ENCODE measurements at regions not wholly inside any gene's neighbourhood (a gene's known extent, or its start where the extent isn't known, plus 50 kb on each side); places are given as distances from the start of the nearest gene placed in this dataset.
"Not testable (repeated sequence)": the region's sequence is repeated elsewhere in the genome, so short reads cannot be mapped to it uniquely, and the experiment has no call there.

DNA sequence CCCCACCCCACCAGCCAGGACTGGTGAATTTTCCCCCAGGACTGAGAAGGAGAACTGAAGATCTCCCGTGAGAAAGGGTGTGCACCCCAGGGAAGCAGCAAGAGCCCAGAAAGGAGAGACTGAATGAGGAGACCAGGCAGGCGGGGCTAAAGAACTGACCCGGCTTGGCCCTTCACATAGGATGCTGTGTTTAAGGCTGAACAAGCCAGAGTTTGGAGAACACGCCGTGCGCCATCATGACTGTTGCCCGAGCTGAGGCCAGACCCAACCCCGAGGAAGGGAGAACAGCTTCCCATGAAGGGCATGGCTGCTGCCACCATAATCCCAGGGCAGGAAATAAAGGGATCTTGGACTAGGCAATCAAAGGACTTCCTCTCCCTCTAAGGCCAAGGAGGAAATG lies 104.7 kb upstream of the SRSF6 start:
- no peak overlapping the region for H3K4me3 Mint-ChIP-seq
- no peak for ATAC-seq (replicated peaks)
- no peaks in the 10 kb centered on the region for H3K9me3 Mint-ChIP-seq
- H3K27me3 Mint-ChIP-seq = peaks cover 16% of the 10 kb centered on the region
- H3K4me1 Mint-ChIP-seq = no peaks in the 10 kb centered on the region
- no peak overlapping the region for H3K27ac Mint-ChIP-seq
- no peaks in the 10 kb centered on the region for H3K36me3 Mint-ChIP-seq (ENCODE audit: low read depth)

DNA sequence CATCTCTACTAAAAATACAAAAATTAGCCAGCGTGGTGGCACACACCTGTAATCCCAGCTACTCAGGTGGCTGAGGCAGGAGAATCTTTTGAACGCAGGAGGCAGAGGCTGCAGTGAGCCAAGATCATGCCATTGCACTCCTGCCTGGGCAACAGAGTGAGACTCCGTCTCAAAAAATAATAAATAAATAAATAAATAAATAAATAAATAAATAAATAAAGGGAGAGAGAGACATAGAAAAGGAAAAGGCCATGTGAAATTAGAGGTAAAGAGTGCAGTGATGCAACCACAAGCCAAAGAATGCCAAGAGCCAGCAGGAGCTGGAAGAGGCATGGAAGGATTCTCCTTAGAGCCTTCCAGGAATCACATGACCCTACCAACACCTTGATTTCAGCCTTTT lies 107.0 kb upstream of the SRSF6 start:
- not testable (repeated sequence) for H3K4me3 Mint-ChIP-seq; H3K36me3 Mint-ChIP-seq (ENCODE audit: low read depth); H3K27ac Mint-ChIP-seq; H3K9me3 Mint-ChIP-seq; H3K4me1 Mint-ChIP-seq; ATAC-seq (replicated peaks)
- H3K27me3 Mint-ChIP-seq = peaks cover 25% of the 10 kb centered on the region

DNA sequence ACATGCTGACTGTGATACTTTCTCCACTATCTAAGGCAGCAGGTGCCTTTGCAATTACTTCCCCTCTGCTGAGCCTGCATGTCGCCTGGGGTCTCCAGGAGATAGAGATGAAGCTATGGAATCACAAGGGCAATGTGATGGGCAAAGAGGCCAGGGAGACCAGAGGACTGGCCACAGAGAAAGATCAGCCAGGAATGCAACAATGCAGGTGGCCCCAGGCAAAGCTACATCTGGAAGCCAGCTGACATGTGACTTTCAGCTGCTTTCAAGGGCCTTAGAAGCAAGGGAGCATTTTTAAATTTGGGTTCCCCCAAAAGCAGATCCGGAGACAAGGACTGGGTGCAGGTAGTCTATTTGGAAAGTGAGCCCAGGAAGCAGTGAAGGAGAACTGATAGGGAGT lies 107.9 kb upstream of the SRSF6 start:
- Mint-ChIP-seq H3K36me3 (ENCODE audit: low read depth) (no peaks in the 10 kb centered on the region), H3K27ac (no peak overlapping the region), H3K27me3 (peaks cover 25% of the 10 kb centered on the region), H3K4me3 (no peak overlapping the region), H3K9me3 (no peaks in the 10 kb centered on the region), H3K4me1 (no peaks in the 10 kb centered on the region)
- ATAC-seq (replicated peaks) = no peak

DNA sequence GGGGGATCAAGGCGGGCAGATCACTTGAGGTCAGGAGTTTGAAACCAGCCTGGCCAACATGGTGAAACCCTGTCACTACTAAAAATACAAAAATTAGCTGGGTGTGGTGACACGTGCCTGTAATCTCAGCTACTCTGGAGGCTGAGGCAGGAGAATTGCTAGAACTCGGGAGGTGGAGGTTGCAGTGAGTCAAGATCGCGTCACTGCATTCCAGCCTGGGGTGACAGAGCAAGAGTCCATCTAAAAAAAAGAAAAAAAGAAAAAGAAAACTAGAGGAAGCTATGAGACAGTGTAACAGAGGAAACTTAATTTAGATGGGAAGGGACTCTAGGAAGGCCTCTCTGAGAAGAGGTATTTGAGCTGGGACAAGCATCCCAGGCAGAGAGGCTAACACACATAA lies 109.9 kb upstream of the SRSF6 start:
- H3K4me3 Mint-ChIP-seq; H3K9me3 Mint-ChIP-seq; H3K27ac Mint-ChIP-seq; H3K36me3 Mint-ChIP-seq (ENCODE audit: low read depth); H3K4me1 Mint-ChIP-seq; ATAC-seq (replicated peaks): not testable (repeated sequence)
- peaks cover 29% of the 10 kb centered on the region for H3K27me3 Mint-ChIP-seq

DNA sequence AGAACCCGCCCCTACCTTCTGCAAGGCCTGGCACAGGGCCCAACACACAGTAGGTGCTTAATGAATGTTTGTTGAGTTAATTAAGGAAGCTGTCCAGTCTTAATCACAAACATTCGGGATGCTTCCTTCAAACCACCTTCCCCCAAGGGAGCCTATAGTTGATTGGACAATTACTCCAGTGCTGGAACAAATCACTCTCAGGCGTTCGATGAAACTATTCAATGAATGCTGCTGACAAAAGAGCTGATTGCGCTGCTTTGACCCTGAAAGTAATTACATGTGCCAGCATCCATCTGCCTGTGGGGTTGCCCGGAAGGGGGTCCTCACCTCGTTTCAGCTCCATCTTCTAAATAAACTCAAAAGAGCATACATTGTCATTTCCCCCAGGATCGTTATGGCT lies 112.0 kb upstream of the SRSF6 start:
- Mint-ChIP-seq H3K36me3 (ENCODE audit: low read depth) (no peaks in the 10 kb centered on the region), H3K27ac (no peak overlapping the region), H3K4me3 (no peak overlapping the region), H3K27me3 (peaks cover 29% of the 10 kb centered on the region), H3K9me3 (no peaks in the 10 kb centered on the region), H3K4me1 (no peaks in the 10 kb centered on the region)
- no peak for ATAC-seq (replicated peaks)

DNA sequence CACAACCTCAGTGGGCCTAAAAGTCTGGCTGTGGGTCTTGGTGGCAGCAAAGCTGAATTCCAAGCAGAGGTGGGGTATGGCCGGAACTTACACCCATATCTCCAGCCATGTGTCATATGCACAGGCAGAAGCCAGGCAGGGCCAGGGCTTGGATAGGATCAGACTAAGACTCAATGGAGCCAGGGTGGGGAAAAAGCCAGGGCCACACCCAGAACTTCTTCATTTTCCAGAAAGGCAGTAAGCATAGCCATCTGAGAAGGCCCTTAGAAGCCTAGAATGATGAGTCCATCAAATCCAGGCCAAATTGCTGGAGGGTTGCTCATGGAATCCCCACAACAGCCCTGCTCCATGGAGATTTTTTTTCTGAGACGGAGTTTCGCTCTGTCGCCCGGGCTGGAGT lies 116.2 kb upstream of the SRSF6 start:
- peaks cover 9% of the 10 kb centered on the region for H3K27me3 Mint-ChIP-seq
- no peak overlapping the region for H3K27ac Mint-ChIP-seq
- H3K4me1 Mint-ChIP-seq = no peaks in the 10 kb centered on the region
- no peak for ATAC-seq (replicated peaks)
- H3K4me3 Mint-ChIP-seq = no peak overlapping the region
- H3K9me3 Mint-ChIP-seq = no peaks in the 10 kb centered on the region
- no peaks in the 10 kb centered on the region for H3K36me3 Mint-ChIP-seq (ENCODE audit: low read depth)

DNA sequence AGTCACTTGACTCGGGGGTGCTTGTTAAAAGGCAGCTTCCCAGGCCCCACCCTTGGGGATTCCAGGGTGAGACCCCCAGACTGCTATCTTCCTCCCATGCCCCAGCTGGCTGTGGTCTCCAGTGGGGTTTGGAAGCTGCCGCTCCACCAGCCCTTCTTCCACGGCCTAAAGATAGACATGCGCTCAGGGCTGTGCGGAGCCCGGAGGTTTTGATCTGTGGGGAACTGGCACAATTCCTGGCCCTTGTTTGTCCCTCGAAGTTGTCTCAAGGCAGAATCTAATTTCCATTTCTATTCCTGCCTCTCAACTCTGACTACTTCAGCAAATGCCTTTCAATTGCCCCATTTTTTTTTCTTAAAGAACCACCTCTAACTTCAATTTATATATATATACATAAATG lies 120.7 kb upstream of the SRSF6 start:
- Mint-ChIP-seq H3K27ac (no peak overlapping the region), H3K27me3 (no peaks in the 10 kb centered on the region), H3K4me3 (no peak overlapping the region), H3K4me1 (no peaks in the 10 kb centered on the region), H3K9me3 (peaks cover 12% of the 10 kb centered on the region), H3K36me3 (ENCODE audit: low read depth) (no peaks in the 10 kb centered on the region)
- no peak for ATAC-seq (replicated peaks)

DNA sequence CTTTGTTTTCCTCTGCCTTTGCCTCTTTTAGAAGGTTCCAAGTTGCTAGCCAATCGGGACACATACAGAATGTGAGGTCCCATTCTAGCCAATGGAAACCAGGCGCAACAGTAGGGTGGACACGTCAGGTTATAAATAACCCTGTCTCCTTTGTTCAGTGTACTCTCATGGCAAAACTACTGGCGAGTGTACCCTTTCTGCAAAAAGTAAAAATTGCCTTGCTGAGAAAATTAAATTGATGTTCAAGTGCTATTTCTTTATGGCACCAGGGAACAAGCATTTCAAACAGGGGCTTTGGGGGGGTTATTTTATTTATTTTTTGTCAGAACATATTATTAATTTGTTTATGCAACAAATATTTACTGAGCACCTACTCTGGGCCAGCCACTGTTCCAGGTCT lies 123.6 kb upstream of the SRSF6 start:
- Mint-ChIP-seq H3K27ac (no peak overlapping the region), H3K4me3 (no peak overlapping the region), H3K27me3 (no peaks in the 10 kb centered on the region), H3K36me3 (ENCODE audit: low read depth) (no peaks in the 10 kb centered on the region), H3K9me3 (peaks cover 12% of the 10 kb centered on the region), H3K4me1 (no peaks in the 10 kb centered on the region)
- ATAC-seq (replicated peaks) = no peak

DNA sequence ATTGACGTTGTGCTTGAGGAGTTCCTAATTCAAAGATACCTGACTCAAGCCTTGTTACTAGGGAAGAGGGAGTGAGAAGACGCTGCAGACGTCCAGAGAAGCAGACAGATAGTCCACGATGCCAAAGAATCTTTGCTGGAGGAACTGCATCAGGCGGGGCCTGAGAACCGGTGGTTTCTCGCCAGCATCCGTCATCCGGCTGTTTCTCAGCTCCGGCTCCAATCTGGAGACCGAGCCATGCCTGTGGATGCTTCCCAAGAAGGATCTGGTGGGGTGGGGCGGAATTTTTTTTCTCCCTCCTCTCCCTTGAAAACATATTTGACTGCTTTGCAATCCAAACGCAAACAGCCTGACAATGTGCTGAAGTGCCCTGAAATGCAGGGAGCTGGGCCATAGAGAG lies 125.8 kb upstream of the SRSF6 start:
- Mint-ChIP-seq H3K27ac (no peak overlapping the region), H3K4me3 (no peak overlapping the region), H3K36me3 (ENCODE audit: low read depth) (no peaks in the 10 kb centered on the region), H3K4me1 (no peaks in the 10 kb centered on the region), H3K9me3 (peaks cover 12% of the 10 kb centered on the region), H3K27me3 (no peaks in the 10 kb centered on the region)
- ATAC-seq (replicated peaks) = no peak

DNA sequence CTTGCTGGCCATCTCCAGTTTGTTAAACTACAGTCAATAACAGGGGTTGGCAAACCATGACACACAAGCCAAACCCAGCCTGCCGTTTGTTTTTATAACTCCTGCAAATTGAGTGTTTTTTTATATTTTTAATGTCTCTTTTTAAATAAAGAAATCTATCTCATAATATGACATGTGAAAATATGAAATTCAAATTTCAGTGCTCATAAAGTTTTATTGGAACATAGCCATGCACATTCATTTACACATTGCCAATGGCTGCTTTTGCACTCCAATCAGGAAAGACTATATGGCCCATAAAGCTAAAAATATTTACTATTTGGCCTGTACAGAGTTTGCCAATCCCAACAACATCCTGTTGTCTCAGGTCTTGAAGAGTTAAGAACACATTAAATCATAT lies 129.0 kb upstream of the SRSF6 start:
- Mint-ChIP-seq H3K36me3 (ENCODE audit: low read depth) (no peaks in the 10 kb centered on the region), H3K4me1 (no peaks in the 10 kb centered on the region), H3K4me3 (no peak overlapping the region), H3K27ac (no peak overlapping the region), H3K27me3 (peaks cover 9% of the 10 kb centered on the region), H3K9me3 (peaks cover 6% of the 10 kb centered on the region)
- ATAC-seq (replicated peaks) = no peak

DNA sequence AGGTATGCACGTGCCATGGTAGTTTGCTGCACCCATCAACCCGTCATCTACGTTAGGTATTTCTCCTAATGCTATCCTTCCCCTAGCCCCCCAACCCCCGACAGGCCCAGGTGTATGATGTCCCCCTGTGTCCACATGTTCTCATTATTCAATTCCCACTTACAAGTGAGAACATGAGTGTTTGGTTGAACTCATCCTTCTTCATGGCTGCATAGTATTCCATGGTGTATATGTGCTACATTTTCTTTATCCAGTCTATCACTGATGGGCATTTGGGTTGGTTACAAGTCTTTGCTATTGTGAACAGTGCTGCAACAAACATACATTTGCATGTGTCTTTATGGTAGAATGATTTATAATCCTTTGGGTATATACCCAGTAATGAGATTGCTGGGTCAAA lies 130.5 kb upstream of the SRSF6 start:
- not testable (repeated sequence) for H3K4me1 Mint-ChIP-seq; H3K27ac Mint-ChIP-seq; ATAC-seq (replicated peaks); H3K4me3 Mint-ChIP-seq; H3K9me3 Mint-ChIP-seq; H3K36me3 Mint-ChIP-seq (ENCODE audit: low read depth)
- H3K27me3 Mint-ChIP-seq = peaks cover 16% of the 10 kb centered on the region

DNA sequence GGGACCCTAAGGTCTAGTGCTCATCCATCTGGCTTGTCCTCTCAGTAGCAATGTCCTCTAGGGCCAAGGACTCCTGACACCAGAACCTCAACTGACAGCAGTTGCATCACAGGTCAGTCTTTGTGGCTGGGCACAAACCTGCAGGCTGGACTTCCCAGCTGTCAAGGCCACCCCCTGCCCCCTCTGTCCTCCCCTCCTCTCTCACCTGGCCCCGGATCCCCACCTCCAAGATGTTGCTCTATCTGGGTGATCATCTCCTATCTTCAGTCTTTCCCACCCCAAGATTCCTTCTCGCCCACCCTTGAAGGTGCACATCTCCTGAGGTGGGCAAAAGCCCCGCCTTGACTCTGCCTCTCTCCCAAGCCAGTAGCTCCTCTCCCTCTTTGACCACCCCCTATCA lies 131.8 kb upstream of the SRSF6 start:
- Mint-ChIP-seq H3K27ac (no peak overlapping the region), H3K4me3 (no peak overlapping the region), H3K36me3 (ENCODE audit: low read depth) (no peaks in the 10 kb centered on the region), H3K27me3 (peaks cover 19% of the 10 kb centered on the region), H3K4me1 (no peaks in the 10 kb centered on the region), H3K9me3 (peaks cover 5% of the 10 kb centered on the region)
- ATAC-seq (replicated peaks) = no peak

DNA sequence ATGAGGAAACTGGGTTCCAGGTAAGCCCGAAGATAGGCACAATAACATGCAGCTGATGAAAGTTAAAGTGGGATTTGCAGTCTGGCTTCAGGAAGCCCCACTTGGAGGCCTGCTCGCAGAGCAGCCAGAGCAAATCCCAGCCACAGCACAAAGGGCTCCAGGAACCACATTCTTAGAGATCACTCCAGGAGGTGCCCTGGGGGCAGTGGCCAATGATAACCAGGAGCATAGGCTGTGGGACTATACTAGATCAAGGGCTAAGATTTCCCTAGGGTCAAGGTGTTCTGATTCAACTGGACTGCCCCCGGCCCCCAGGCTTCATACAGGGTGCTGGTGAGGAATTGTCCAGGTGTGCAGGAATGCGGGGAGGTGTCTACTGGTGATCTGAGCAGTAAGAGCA lies 133.9 kb upstream of the PTPRT start:
- no peak for ATAC-seq (replicated peaks)
- H3K4me1 Mint-ChIP-seq = no peaks in the 10 kb centered on the region
- H3K27ac Mint-ChIP-seq = no peak overlapping the region
- H3K36me3 Mint-ChIP-seq (ENCODE audit: low read depth) = no peaks in the 10 kb centered on the region
- H3K9me3 Mint-ChIP-seq = peaks cover 5% of the 10 kb centered on the region
- no peak overlapping the region for H3K4me3 Mint-ChIP-seq
- peaks cover 19% of the 10 kb centered on the region for H3K27me3 Mint-ChIP-seq

DNA sequence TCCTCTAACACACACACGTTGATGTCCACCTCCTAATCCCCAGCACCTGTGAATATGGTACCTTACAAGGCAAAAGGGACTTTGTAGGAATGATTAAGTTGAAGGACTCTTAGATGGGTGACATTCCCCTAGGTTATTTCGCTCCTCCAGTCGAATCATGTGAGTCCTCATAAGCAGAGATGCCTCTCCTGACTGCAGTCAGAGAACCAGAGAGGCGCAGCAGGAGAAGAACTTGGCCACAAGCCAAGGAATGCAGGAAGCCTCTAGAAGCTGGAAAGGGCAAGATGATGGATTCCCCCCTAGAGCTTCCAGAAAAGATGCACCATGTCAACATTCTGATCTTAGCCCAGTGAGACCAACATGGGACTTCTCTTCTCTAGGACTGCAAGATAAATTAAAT lies 133.1 kb upstream of the PTPRT start:
- no peak overlapping the region for H3K4me3 Mint-ChIP-seq
- no peak overlapping the region for H3K27ac Mint-ChIP-seq
- peaks cover 19% of the 10 kb centered on the region for H3K27me3 Mint-ChIP-seq
- H3K9me3 Mint-ChIP-seq = peaks cover 5% of the 10 kb centered on the region
- H3K36me3 Mint-ChIP-seq (ENCODE audit: low read depth) = no peaks in the 10 kb centered on the region
- ATAC-seq (replicated peaks) = no peak
- no peaks in the 10 kb centered on the region for H3K4me1 Mint-ChIP-seq

DNA sequence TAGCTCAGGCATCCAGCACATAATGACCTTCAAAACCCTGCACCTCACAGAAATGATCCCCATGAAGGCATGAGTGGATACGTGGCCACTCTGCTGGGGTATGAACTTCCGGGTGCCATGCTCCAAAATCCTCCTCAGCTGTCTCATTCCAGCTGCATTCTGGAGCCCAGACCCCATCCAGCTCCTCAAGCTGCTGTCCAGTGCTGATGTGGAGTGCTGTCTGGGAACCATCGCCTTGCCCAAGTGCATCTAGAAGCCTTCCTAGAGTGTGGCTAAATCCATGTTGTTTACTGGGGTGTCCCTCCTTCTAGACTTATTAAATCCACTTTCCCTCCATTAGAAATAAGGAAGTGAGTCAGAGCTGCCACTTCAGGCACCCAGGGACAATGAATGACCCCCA lies 130.8 kb upstream of the PTPRT start:
- Mint-ChIP-seq H3K27ac (no peak overlapping the region), H3K9me3 (no peaks in the 10 kb centered on the region), H3K27me3 (peaks cover 14% of the 10 kb centered on the region), H3K4me3 (no peak overlapping the region), H3K36me3 (ENCODE audit: low read depth) (no peaks in the 10 kb centered on the region), H3K4me1 (no peaks in the 10 kb centered on the region)
- no peak for ATAC-seq (replicated peaks)

DNA sequence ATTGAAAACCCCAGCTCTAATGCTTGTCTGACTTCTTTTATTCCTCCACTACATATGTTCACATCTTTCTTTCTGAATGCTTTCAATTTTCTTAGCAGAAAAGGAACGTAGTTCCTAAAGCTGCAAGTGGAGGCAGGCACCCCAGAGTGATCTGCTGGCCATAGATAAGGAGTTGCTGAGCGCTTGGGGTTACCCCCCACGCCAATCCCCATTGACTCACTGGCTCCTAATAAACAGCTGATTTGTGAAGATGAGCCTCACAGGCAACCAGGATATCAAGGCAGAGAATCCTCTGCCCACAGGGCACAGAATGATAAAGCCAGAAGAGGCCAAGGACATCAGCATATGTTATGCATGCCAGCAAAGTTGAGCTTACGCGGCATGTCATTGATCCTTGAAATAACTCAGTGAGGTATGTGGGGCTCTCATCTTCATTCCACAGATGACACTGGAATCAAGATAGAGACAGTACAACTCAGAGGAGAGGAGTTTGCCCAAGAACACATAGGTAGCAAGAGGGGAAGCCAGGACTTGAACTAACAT lies 129.1 kb upstream of the PTPRT start:
- H3K27me3 Mint-ChIP-seq = peaks cover 14% of the 10 kb centered on the region

More for the DNA sequence above, 129.1 kb upstream of the PTPRT start:
- Mint-ChIP-seq H3K36me3 (ENCODE audit: low read depth) (no peaks in the 10 kb centered on the region), H3K4me1 (no peaks in the 10 kb centered on the region), H3K27ac (no peak overlapping the region), H3K4me3 (no peak overlapping the region), H3K9me3 (no peaks in the 10 kb centered on the region)
- ATAC-seq (replicated peaks) = no peak
